Activated CD4-positive, alpha-beta T cell treated with anti-CD3 and anti-CD28 coated beads for 1 hour (primary cell): ENCODE measurements at regions not wholly inside any gene's neighbourhood (a gene's known extent, or its start where the extent isn't known, plus 50 kb on each side); places are given as distances from the start of the nearest gene placed in this dataset.
"Not testable (repeated sequence)": the region's sequence is repeated elsewhere in the genome, so short reads cannot be mapped to it uniquely, and the experiment has no call there.

Experiments
- DNase-seq: peaks from one replicate; pipeline ENCODE4 v3.0.0-alpha.2; 2020

GRCh38 chr9:18314316-18314715 lies 159.6 kb upstream of the ADAMTSL1 start:
- no peak for DNase-seq

DNA sequence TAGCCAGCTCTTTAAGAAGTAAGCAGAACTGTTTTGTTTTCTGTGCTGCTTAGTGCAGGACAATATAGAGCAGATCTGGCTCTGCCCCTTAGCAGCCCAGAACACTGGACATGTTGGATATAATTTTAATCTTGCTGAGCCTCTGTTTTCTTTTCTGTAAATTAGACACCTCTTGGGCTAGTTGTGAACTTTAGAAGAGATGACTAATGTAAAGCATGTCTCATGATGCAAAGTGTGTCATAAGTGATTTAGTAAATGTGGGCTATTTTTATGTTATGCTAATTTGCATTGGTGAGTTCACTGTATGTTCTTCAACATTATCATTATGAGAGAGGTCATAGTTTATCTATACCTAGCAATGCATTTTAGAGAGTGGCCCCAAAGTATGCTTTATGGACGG lies 156.1 kb upstream of the ADAMTSL1 start:
- DNase-seq: no peak

- DNase-seq: no peak
Observed at GRCh38 chr9:18319918-18320445, 154.0 kb upstream of the ADAMTSL1 start.

GRCh38 chr9:18324928-18325745 lies 148.8 kb upstream of the ADAMTSL1 start:
- no peak for DNase-seq

GRCh38 chr9:18325746-18326011 lies 148.3 kb upstream of the ADAMTSL1 start:
- DNase-seq: not testable (repeated sequence)

GRCh38 chr9:18327121-18327520 lies 146.8 kb upstream of the ADAMTSL1 start:
- no peak for DNase-seq

DNA sequence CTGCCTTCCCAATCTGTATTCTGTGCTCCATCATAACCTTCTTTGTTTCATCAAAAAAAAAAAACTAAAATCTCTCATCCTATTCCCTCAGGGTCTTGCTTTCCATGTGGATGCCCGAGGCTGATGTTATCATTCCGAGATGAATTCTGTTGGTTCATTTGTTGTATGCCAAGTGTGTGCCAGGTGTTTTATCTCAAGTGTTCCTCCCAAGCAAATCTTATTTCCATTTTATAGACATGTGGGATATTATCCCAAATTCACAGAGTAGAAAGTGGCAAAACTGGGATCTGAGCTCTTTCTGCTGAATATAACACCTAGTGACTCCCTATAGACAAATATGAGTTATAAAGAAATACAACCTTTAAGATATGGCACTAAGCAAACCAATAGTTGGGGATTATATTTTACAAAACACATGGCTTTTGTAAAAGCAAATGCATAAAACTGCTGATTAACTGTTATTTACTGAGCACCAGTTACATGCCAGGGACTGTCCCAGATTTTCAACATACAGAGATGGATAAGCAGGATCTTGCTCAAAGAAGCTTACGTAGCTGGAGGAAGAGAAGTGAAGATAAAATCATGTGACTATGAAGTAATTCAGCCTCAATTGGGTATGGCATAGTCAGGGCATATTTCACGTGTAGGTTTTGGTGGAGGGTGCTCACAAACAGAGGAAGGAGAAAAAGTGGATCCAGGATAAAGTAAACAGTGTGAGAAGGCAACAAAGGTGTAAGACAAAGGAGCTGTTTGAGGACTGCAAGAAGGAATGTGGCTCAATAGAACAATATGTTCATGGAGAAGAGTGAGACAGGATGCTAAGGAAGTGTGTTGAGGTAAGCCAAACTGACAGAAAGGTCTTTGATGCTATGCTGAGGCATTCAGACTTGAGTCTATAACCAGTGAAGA lies 143.3 kb upstream of the ADAMTSL1 start:
- DNase-seq: no peak

- no peak for DNase-seq
Observed at GRCh38 chr9:18331310-18331684, 142.7 kb upstream of the ADAMTSL1 start.

- DNase-seq: no peak
Observed at GRCh38 chr9:18331808-18332209, 142.1 kb upstream of the ADAMTSL1 start.

DNA sequence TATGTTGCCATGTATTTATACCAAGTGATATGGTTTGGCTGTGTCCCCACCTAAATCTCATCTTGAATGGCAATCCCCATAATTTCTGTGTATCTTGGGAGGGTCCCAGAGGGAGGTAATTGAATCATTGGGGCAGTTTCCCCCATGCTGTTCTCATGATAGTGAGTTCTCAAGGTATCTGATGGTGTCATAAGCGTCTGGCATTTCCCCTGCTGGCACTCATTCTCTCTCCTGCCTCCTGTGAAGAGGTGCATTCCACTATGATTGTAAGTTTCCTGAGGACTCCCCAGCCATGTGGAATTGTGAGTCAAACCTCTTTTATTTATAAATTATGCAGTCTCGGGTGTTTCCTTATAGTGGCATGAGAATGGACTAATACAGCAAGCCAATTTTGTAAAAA lies 140.8 kb upstream of the ADAMTSL1 start:
- no peak for DNase-seq

DNA sequence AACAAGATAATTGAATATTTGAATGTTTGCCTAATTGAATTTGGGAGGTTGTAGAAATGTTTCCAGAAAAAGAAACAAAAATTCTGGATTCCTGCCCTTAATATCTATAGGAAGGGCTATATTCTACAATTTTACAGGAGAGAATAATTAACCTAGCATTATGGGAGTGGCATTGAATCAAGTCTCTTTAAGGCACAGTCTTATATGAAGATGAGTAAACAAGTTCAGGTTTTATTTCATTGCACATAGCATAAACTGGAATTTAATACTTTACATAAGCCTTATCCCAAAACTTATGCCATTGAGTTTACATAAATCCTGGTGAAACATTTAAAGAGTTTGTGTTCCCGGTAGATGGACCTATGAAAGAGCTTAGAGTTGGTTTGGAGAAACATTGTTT lies 138.1 kb upstream of the ADAMTSL1 start:
- no peak for DNase-seq

- DNase-seq: no peak
Observed at GRCh38 chr9:18338042-18338441, 135.9 kb upstream of the ADAMTSL1 start.

GRCh38 chr9:18343784-18344183 lies 130.2 kb upstream of the ADAMTSL1 start:
- DNase-seq: no peak

DNA sequence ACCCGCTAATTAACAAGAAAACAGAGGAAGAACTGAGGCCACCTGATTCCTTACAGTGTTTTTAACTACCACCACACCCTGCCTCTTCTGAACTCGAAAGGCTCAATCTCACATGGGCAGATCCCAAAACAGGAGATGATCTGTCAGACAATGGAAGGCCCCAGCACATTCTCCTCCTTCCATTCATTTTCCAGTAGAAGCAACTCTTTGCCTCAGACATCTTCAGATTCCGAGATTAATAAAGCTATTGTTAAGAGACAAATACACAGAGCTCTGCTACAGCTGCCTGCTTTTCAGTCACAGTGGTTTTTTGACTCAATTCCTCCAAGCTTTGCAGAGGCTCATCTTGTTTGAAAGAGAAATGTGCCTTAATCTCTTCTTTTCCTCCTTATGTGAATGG lies 127.2 kb upstream of the ADAMTSL1 start:
- DNase-seq: no peak

- no peak for DNase-seq
Observed at GRCh38 chr9:18347386-18348082, 126.4 kb upstream of the ADAMTSL1 start.

DNA sequence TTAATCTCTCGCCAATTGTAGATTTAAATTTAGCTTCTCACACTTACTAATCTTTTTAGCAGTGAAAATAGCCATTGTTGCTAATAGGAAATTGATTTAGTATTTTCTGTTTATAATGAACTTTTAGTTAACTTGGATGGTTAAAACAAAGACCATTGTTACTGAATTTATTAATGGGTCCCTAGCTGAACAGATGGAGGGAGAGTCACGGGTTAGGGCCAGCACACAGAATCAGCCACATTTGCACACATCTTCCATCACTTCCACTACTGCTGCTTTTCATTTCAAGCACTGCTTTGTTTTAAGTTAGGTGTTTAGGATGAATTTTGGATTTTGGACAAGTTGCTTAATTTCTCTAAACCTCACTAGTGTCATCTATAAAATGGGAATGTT lies 125.9 kb upstream of the ADAMTSL1 start:
- DNase-seq: no peak

- DNase-seq: no peak
Observed at GRCh38 chr9:18349530-18349929, 124.4 kb upstream of the ADAMTSL1 start.

GRCh38 chr9:18350036-18350435 lies 123.9 kb upstream of the ADAMTSL1 start:
- no peak for DNase-seq

DNA sequence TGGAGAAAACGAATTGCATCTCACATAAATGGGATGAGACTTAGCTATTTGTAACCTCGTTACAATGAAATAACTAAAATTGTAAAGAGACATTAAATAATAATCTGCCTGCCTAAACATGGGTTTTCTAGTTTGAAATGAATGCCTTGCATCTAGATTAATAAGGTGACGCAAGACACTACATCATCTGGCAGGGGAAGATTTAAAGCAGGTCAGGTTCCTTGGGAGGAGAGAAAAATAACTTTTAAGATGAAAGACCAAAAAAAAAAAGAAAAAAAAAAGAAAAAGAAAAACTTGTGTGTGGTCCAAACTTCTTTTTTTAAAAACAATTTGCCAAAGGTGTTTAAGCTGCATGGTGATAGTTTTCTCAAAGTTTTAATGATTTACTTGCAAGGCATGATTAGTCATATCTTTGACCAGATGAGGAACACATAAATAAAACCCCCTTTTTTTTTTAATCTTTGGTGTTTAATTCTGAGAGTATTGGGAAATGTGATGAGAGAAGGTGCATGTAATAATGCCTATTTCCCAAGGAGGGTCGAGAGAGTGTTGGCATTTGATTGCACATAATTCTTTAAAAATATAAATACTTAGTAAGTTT lies 122.9 kb upstream of the ADAMTSL1 start:
- DNase-seq: no peak

GRCh38 chr9:18352711-18353110 lies 121.2 kb upstream of the ADAMTSL1 start:
- no peak for DNase-seq

- DNase-seq: no peak
Observed at GRCh38 chr9:18353473-18353872, 120.5 kb upstream of the ADAMTSL1 start.

- DNase-seq: no peak
Observed at GRCh38 chr9:18357321-18357720, 116.6 kb upstream of the ADAMTSL1 start.

DNA sequence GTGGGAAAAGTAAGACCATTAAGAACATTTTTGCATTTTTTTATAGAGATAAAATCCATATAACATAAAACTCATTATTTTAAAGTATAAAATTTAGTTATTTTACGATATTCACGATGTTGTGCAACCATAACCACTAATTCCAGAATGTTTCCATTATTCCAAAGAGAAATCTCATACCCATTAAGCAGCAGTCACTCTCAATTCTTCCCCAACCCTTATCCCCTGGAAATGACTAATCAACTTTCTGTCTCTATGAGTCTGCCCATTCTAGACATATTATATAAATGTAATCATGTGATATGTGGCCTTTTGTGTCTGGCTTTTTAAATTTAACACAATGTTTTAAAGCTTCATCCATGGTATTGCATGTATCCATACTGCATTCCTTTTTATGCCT lies 115.6 kb upstream of the ADAMTSL1 start:
- DNase-seq: no peak
